ENCODE measurements at regions not wholly inside any gene's neighbourhood (a gene's known extent, or its start where the extent isn't known, plus 50 kb on each side); places are given as distances from the start of the nearest gene placed in this dataset.
"Not testable (repeated sequence)": the region's sequence is repeated elsewhere in the genome, so short reads cannot be mapped to it uniquely, and the experiment has no call there.

DNA sequence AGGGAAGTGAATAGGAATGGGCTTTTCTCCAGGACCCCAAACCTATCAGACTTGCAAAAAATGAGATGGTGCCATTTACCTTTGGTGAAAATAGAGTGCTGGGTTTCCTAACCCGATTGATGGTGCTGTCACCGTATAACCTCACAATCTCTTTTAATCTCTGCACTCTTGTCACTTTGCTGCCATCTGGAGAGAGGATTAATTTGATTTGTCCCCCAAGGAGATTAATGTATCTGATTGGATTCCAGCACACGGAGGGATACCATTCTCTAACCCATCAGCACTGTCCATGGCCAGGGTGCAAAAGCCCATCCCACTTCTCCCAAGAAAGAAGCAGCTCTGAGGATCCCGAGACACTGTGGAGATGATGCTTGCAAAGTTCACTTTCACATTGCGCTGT lies 86.3 kb upstream of the NFE2L3 start:
- no peak for DNase-seq

DNA sequence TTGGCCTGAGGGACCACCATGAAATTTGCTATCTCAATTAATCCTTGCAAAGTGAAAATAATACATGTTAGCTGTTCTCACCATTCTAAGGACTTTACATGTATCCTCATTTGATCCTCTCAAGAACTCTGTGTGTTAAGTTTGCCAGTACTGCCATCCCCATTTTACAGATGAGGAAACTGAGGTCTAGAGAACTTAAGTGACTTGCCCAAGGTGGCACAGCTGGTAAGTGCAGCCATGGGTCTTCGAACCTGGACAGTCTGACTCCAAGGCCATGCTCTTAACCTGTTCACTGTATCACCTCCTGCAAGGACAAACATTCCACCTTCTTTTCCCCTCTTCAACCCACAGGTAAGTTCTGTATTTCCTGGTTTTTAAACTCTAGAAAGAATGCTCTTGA lies 85.3 kb upstream of the NFE2L3 start:
- no peak for DNase-seq

DNA sequence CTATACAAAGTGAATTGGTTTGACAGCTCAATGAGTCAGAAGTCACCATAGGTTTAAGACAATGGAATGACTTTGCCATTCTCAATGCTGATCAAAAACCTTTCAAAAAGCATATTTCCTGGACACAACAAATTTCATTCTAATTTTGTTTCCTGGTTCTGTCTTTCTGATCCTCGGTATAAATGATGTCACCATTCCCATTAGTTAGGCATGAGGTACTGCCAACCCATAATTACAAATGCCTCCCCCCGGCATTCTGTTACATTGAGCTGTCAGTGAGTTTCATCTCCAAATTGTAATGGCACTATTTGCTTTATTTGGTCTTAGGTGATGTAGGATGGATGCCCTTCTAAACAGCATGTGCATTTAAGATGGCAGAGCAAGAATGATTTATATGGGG lies 81.7 kb upstream of the NFE2L3 start:
- DNase-seq: no peak

DNA sequence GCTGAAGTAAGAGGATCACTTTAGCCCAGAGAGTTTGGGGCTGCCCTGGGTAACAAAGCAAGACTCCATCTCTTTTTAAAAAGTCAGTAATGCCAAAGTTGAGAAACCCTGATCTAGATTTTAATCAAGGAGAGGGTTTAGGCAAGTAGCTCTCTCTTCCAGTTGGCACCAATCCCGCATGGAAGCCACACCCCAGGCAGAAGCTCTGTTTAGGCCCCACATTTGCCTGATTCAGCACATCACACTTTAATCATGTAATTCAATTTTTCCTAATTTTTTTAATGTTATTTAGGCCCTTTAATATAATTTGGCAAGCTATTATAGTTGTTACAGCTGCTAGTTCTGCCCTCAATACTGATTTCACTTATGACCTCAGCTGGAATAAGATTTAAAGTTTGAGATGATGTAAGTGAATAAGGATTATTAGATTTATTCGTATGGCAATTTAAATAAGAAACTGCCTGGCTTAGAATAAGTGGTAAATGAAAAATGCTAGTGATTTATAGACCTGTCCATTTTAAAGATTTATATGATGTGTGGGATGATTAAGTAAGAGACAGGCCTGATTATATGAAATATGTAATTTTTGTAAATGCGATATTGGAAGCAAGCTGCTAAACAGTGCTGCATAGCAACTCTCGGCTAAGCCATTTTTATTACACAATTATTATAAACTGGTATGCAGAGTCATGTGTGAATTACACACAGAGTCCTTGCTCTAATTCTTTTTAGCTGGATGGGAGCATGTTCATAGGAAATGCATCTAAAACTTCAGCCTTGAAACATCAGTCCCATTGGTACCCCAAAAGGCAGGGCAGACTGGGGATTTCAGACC lies 80.2 kb upstream of the NFE2L3 start:
- no peak for DNase-seq

DNA sequence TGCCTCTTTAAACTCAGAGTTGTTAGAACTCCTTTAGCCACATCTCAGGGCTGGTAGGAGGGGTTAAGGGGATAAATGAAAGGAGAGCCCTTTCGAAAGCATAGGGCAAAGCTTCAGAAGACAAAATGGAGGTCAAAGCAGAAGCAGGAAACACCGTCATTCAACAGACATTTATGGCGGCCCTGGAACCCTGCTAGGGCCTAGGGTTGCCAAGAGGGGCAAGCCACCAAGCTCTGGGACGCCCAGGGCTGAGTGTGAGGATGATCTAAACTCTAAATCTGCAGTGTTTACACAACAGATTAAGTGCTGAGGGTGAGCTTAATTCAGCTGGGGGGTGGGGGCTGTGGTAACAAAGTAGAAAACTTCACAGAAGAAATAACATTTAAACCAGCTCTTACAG lies 79.0 kb upstream of the NFE2L3 start:
- DNase-seq: no peak

DNA sequence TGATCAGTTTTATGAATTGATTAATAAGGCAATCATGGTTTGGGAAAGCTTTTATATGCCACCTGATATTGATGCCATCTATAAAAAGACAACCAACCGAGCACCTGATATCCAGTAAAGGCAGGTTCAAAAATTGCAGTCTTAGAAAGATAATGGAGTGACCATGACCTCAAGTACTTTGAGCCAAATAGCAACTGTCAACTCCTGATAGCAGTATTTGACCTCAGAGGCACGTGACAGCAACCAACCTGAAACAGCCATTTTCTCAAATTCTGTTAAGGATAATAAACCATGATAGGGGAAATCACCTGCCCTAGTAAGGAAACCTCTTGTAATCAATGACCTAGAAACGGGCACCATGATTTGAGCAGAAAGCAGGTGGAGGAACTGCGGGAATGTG lies 77.1 kb upstream of the NFE2L3 start:
- DNase-seq: no peak

DNA sequence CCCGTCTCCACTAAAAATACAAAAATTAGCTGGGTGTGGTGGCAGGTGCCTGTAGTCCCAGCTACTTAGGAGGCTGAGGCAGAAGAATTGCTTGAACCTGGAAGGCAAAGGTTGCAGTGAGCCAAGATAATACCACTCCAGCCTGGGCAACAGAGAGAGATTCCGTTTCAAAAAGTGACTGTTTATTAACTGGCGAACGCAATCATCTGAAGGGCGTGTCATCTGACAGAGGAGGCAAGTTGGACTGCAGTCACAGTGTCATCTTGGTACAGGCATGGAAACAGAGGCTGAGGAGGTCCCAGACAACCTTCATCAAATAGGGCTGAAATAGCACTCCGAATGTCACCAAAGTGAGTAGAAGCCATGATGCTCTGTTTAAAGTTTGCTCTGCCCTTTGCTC lies 75.3 kb upstream of the NFE2L3 start:
- DNase-seq: no peak

DNA sequence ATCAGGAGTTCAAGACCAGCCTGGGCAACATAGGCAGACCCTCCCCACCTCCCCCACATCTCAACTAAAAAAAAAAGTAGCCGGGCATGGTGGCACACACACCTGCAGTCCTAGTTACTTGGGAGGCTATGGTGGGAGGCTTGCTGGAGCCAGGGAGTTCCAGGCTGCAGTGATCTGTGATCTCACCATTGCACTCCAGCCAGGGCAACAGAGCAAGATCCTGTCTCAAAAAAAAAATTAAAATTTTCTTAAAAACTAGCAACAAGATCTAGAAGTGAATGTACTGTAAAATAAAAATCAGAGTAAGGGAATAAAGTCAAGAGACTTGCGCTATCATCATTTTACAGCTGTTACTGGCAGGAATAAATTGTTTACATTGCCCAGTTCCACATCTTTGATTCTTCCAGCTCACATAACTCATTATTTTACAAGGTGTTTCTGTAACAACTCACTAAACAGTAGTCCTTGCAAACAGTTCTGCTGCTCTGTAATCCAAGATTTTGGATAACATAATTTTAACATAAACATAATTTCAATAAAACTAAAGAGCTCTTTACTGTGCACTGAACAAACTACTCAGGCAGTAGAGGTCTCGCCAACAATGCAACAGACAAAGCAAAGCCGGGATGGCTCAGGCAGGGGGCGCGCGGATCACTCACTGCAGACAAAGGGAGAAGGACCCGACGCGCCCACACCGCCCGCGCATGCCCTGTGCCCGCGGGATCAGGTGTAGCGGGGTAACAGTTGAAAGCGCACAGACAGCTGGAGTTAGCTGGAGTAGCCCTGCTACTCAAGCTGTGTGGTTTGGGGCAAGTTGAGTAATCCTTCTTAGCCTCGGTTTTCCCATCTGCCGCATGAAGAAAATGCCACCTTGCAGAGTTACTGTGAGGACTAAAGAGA lies 73.3 kb upstream of the NFE2L3 start:
- DNase-seq: peak; percentile 71

DNA sequence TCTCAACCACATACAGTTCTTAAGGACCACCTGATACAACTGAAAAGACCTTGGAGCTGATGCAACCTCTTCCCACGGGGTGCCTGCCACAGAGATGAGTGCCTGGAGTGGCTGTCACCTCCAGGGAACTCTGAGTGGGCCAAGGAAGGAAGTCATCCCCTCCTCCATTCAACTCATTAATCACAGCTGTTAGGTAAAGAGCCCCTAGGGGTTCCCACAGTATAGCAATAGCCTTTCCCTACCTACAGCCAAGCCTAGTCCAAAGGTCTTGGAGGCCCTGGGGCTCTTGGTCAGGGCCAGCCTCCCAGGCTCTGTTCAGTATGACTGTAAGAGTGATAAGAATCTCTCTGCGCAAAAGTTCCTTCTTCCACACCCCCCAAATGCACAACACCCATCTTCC lies 70.4 kb upstream of the NFE2L3 start:
- no peak for DNase-seq

DNA sequence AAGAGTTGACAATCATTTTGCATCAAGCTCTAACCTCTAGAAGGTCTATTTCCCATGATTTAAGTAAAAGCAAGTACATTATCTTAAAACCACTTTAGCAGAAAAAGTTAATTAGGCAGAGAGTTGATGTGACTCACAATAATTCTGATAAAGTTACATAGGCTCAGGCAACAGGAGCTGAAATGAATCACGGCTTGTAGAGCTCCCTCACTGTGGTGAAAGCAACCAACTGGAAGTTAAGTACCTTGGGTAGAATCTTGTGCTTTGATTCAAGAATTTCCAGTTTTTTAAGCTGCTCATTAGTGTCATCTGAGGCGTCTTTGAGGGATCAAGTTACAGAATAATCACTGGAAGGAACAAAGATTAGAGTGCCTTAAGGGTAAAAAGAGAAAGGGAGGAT lies 68.9 kb upstream of the NFE2L3 start:
- no peak for DNase-seq

DNA sequence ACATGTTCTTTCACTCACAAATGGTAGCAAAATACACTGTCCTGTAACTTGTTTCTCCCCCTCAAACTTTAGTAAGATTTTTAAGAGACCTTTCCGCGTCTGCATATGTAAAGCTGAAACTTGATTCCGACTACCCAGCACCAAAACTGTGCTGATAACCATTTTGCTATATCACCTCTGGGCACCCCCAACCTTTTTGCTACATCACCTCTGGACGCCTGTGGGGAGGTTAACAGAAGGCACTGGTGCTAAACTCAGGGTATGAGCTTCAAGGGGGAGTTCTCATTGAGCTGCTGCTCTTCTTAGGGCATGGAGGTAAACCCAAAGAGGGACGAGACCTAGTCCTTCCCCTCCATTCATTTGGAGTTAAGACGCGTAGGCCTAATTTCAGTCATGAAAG lies 67.6 kb upstream of the NFE2L3 start:
- no peak for DNase-seq

DNA sequence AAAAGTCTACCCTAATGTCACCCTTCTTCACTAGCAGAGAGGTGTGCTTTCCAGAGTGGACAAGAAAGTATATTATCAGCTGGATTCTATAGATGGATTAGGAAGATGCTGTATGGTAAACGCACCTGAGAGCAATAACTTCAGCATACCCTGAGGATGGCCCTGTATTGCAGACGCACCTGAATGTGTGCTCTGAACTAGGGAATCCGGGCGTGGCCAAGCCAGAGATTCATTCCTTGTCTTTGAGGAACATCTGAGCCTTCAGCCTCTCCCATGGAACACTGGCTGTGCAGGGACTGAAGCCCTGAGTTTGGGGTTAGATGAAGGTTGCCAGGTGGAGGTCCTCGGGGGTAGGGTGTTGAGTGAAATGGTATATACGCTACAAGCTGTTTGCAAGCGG lies 66.2 kb upstream of the NFE2L3 start:
- no peak for DNase-seq

DNA sequence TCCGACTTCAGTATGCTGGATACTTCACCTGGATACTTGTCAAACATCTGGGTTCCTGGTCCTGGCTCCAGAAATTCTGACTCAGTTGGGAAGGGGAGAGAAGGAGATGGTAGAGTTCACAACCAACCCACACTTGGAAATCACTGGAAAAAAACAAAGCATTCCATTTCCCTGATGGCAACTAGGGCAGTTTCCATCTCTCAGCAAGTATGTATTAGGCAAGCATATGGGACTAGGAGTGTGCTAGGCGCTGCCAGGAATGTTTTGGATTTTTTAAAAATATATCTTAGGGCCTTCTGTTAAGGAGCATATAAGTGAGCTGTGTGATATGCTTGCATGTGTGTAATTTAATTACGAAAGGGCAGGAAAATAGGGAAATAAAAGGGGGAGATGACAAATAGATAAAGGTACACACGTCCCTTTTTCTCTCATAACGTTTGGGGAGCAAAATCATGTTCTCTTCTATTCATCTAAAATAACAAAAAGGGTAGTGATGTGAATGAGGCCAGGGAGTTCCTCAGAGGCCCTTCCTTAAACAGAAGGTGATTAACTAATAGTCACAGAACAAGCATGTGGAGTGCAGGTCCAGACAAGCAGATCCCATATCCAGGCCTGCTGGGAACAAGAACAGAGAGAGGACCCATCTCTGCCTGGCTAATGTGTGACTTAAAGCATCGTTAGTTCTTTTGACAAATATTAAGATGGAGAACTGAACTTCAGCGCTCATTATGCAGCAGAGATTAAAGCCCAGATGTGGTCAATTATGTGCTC lies 64.5 kb upstream of the NFE2L3 start:
- no peak for DNase-seq

DNA sequence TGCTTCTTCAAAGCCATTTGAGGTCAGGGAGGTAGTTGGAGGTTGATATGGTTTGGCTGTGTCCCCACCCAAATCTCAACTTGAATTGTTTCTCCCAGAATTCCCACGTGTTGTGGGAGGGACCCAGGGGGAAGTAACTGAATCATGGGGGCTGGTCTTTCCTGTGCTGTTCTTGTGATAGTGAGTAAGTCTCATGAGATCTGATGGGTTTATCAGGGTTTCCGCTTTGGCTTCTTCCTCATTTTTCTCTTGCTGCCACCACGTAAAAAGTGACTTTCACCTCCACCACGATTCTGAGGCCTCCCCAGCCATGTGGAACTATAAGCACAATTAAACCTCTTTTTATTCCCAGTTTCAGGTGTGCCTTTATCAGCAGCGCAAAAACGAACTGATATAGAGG lies 62.5 kb upstream of the NFE2L3 start:
- not testable (repeated sequence) for DNase-seq

DNA sequence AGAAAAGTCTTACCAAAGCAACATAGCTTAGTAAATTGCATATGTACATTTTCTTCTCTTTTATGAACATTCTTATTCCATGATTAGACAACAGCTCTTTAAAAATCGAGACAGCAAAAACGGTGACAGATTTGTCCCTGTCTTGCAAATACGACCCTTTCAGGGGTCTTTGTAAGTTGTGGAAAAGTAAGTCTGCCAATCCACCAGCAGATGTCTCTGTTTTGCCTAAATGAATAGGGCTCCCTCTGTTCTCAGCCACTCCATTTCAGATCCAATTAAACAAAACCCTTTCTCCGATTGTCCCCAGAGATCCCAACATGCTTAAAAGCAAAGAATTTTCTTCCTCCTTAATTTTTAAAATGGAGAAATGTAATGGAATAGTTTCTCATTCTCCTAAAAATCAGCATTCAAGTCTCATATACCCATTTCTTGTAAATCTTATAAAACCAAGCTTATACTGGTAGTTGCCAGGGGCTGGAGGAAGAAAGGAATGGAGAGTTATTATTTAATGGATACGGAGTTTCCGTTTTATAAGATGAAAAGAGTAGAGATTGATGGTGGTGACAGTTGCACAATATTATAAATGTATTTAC lies 61.0 kb upstream of the NFE2L3 start:
- peak; percentile 51 for DNase-seq

DNA sequence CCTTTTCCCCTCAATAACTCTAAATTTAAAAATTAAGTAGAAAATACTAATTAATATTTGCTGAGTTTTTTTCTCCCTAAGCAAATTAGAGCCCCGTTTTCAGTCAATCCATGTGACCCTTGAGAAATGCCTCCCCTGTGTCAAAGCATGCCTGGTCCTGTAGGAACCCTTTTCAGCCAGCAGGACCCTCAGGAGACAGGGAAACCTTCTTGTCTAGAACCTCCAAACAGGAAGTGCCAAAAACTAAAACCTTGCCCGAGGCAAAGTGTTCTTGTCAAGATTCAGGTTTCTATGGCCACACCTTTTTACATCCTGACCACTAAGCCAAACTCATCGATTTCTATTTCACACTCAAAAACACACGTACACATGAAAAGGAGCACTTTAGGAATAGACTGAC lies 60.1 kb upstream of the NFE2L3 start:
- no peak for DNase-seq

DNA sequence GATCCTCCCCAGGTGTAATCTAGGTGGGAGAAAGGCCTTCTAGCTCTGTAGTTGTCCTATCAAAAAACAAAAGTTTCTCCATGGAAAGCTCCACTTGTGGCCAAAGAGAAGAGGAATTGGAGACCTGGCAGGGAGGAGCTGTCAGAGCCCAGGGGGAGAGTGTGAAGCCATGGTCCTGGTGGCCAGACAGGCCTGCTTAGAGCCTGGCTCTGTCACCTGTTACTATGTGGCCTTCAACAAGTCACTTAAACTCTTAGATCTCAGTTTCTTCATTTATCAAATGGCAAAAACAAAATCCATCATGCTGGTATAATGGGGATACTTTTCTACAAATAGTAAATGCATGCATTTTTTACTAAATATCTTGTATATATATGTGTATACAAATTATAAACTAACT lies 59.0 kb upstream of the NFE2L3 start:
- no peak for DNase-seq

DNA sequence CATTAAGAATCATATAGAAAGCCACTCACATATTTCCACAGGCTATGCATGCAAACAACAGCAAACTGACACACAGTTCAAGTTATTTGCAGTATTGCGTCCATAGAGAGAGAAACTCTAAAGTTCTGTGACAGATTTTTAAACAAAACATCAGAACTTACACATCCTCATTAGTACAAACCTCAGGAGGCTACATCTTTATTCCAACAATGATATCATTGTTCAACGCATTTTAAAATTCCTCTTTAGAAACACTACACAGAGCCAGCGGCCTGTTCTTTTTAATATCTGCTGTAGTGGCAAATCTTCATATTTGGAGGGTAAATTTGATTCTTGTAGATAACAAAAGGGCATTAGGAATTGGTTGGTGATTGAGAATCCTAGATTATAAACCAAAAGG lies 55.9 kb upstream of the NFE2L3 start:
- no peak for DNase-seq

DNA sequence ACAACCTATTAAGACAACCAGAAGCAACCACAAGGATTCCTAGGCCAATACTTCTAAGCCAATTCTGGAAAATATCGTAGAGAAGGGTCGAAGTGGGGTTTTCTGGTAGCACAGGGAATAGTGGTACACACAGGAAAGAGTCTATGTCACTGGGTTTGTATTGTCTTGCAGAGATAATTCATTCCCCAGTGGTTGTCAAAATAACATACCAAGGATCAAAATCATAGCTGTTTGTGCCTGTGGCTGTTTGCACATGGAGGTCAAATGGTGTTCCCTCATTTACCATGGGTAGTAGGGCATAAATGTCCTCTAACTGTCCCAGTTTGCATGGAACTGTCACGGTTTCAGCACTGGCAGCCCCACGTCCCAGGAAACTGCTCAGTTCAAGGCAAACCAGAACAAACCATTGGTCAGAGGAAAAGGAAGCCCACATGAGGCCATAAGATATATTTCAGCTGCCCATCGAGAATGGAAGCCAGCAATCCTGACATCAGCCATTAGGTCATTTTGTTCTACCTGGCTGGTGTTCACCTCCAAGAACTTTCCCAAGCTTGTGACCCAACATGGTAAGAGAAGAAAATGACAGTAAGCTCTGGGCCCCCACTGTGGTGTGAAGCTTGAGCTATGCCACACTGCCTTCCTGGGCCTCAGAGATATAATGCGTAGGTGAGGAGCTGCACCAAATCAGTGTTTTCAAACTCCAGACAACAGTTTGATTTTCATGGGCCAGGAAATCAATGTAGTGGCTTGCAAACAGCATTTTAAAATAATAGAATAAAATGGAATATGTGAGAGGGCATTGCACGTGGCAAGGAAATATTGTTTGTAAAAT lies 53.9 kb upstream of the NFE2L3 start:
- DNase-seq: no peak

DNA sequence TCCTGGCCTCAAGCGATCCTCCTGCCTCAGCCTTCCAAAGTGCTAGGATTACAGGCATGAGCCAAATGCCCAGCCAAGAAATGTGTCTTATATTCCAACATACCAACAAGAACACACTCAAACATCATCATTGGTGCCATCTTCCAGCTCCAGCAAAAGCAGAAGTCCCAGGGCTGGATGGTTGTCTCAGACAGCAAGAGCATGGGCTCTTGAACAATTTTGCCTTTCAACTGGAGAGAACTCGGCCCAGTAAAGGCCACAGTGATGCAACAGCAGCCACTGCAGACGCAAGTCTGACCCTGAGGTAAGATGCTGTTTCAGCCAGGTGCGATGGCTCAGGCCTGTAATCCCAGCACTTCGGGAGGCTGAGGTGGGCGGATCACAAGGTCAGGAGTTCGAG lies 52.8 kb upstream of the NFE2L3 start:
- DNase-seq: no peak

DNA sequence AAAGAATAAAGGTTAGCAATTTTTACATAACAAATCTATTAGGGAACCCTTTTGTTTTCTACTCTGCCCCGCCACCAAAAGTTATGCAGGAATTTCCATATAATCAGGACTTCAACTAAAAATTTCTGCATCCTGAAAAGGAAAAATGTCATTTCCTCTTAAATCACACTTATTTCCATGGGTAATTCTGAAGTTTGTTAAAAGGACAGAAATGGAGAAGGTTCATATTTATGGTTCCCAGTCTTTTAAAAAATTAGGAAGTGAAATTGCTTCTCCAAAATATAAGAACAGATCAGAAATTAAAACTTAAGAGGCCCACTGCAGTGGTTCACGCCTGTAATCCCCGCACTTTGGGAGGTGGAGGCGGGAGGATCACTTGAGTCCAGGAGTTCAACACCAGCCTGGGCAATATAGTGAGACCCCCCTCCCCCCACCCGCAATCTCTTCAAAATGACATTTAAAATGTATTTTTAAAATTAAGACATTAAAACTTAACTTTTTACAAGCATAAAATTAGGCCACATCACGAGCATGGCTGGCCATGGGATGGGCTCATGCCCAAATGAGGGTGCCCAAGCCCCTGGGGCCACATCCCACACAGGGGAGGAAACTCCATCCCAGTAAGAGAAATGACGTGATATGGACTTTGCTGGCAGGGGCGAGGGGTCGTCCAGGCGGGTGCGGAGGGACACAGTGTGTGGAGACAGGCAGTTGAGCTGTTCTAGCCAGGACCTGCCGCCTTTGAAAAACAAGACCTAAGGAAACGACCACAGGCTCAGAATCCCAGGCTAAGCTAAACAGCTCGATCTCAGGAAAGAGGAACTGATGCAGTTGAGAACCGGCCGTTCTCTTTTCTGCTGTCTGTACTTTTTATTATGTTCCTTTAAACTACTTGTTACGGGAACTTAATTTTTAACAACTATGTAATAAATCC lies 51.3 kb upstream of the NFE2L3 start:
- no peak for DNase-seq
